WTC11 (cell line): ENCODE measurements at regions not wholly inside any gene's neighbourhood (a gene's known extent, or its start where the extent isn't known, plus 50 kb on each side); places are given as distances from the start of the nearest gene placed in this dataset.
"Not testable (repeated sequence)": the region's sequence is repeated elsewhere in the genome, so short reads cannot be mapped to it uniquely, and the experiment has no call there.

ENCODE experiments used
- ATAC-seq: fragments of 200-7000 bp; cut with Tn5 transposase; 2 replicates; pipeline ENCODE4 v1.10.0; 2021; ENCODE audit warnings: mild to moderate bottlenecking, moderate library complexity
- CTCF ChIA-PET: fragments of 300-600 bp; sonication (Branson Sonifier 250); formaldehyde crosslinking; loops from one replicate; lab custom pipeline; 2021; ENCODE audit warnings: antibody characterized with exemption; lab: Charles Lee
- POLR2A ChIA-PET: fragments of 350-600 bp; sonication (Branson Sonifier 250); formaldehyde crosslinking; loops from one replicate; lab custom pipeline; 2021; ENCODE audit warnings: antibody characterized with exemption; lab: Charles Lee
- DNase-seq: peaks from one replicate; pipeline ENCODE4 v3.0.0; 2021; ENCODE audit warnings: low spot score
- H3K27ac Mint-ChIP-seq: 2 replicates; pipeline ENCODE4 v1.8.0; 2021; ENCODE audit warnings: mixed read lengths
- H3K27me3 Mint-ChIP-seq: 2 replicates; pipeline ENCODE4 v1.8.0; 2021; ENCODE audit warnings: low read depth, mild to moderate bottlenecking, moderate library complexity, mixed read lengths
- H3K36me3 Mint-ChIP-seq: 2 replicates; pipeline ENCODE4 v1.8.0; 2021; ENCODE audit warnings: mixed read lengths
- H3K4me1 Mint-ChIP-seq: 2 replicates; pipeline ENCODE4 v1.8.0; 2022; ENCODE audit warnings: mixed read lengths
- H3K4me3 Mint-ChIP-seq: 2 replicates; pipeline ENCODE4 v1.8.0; 2021; ENCODE audit warnings: mild to moderate bottlenecking, moderate library complexity, mixed read lengths
- H3K9me3 Mint-ChIP-seq: 2 replicates; pipeline ENCODE4 v1.8.0; 2021; ENCODE audit warnings: mixed read lengths
- ETV6 ChIP-seq: sonication (generic); formaldehyde crosslinking; IDR thresholded peaks from 2 replicates; pipeline ENCODE4 v1.8.1; 2022; ENCODE audit warnings: mild to moderate bottlenecking, missing genetic modification reagents
- FOXP4 ChIP-seq: sonication (generic); formaldehyde crosslinking; IDR thresholded peaks from 2 replicates; pipeline ENCODE4 v1.8.0; 2022; ENCODE audit warnings: mild to moderate bottlenecking, missing genetic modification reagents
- IRF1 ChIP-seq: sonication (generic); formaldehyde crosslinking; IDR thresholded peaks from 2 replicates; pipeline ENCODE4 v1.8.0; 2023; ENCODE audit warnings: missing genetic modification reagents
- MXD4 ChIP-seq: fragments of 250-450 bp; sonication (Bioruptor Pico); IDR thresholded peaks from 2 replicates; pipeline ENCODE4 v1.8.0; 2021; ENCODE audit warnings: mild to moderate bottlenecking, moderate library complexity, borderline replicate concordance
- NFE2L1 ChIP-seq: sonication (generic); formaldehyde crosslinking; IDR thresholded peaks from 2 replicates; pipeline ENCODE4 v1.8.1; 2023; ENCODE audit warnings: missing genetic modification reagents
- SMAD3 ChIP-seq: sonication (generic); formaldehyde crosslinking; IDR thresholded peaks from 2 replicates; pipeline ENCODE4 v1.8.0; 2022; ENCODE audit warnings: missing genetic modification reagents, mild to moderate bottlenecking, borderline replicate concordance
- SMAD4 ChIP-seq: sonication (generic); formaldehyde crosslinking; IDR thresholded peaks from 2 replicates; pipeline ENCODE4 v1.8.0; 2022; ENCODE audit warnings: mild to moderate bottlenecking, missing genetic modification reagents
- TEAD4 ChIP-seq: sonication (generic); formaldehyde crosslinking; IDR thresholded peaks from 2 replicates; pipeline ENCODE4 v1.8.0; 2022; ENCODE audit warnings: mild to moderate bottlenecking, missing genetic modification reagents
- ZBTB21 ChIP-seq: sonication (generic); formaldehyde crosslinking; IDR thresholded peaks from 2 replicates; pipeline ENCODE4 v1.8.1; 2023; ENCODE audit warnings: mild to moderate bottlenecking, missing genetic modification reagents, borderline replicate concordance
- ZNF121 ChIP-seq: sonication (generic); formaldehyde crosslinking; IDR thresholded peaks from 2 replicates; pipeline ENCODE4 v1.8.0; 2023; ENCODE audit warnings: missing genetic modification reagents
- ZNF138 ChIP-seq: sonication (generic); formaldehyde crosslinking; conservative IDR thresholded peaks from 2 replicates; pipeline ENCODE4 v1.8.1; 2022; ENCODE audit warnings: mild to moderate bottlenecking, moderate library complexity, missing genetic modification reagents
- ZNF232 ChIP-seq: sonication (generic); formaldehyde crosslinking; IDR thresholded peaks from 2 replicates; pipeline ENCODE4 v1.8.0; 2022; ENCODE audit warnings: mild to moderate bottlenecking, missing genetic modification reagents
- ZNF263 ChIP-seq: sonication (generic); formaldehyde crosslinking; IDR thresholded peaks from 2 replicates; pipeline ENCODE4 v1.8.1; 2022; ENCODE audit warnings: low read depth, mild to moderate bottlenecking, moderate library complexity, missing genetic modification reagents
- ZNF317 ChIP-seq: sonication (generic); formaldehyde crosslinking; IDR thresholded peaks from 2 replicates; pipeline ENCODE4 v1.8.1; 2023; ENCODE audit warnings: low read depth, mild to moderate bottlenecking, moderate library complexity, missing genetic modification reagents, borderline replicate concordance
- TF ChIP-seq, protein P1 (sequence below): sonication (generic); formaldehyde crosslinking; IDR thresholded peaks from 2 replicates; pipeline ENCODE4 v1.8.1; 2023; ENCODE audit warnings: mild to moderate bottlenecking, moderate library complexity, missing genetic modification reagents
- TF ChIP-seq, protein P2 (sequence below): sonication (generic); formaldehyde crosslinking; conservative IDR thresholded peaks from 2 replicates; pipeline ENCODE4 v1.8.1; 2023; ENCODE audit warnings: mild to moderate bottlenecking, low read depth, missing genetic modification reagents, moderate library complexity
- TF ChIP-seq, protein P3 (sequence below): sonication (generic); formaldehyde crosslinking; IDR thresholded peaks from 2 replicates; pipeline ENCODE4 v1.8.1; 2023; ENCODE audit warnings: mild to moderate bottlenecking, missing genetic modification reagents, borderline replicate concordance

GRCh38 chrX:68951942-68952619 is 123.3 kb downstream of the EFNB1 start:
- peaks cover 22% of the 10 kb centered on the region for H3K9me3 Mint-ChIP-seq
- H3K4me1 Mint-ChIP-seq, DNase-seq, H3K27me3 Mint-ChIP-seq, ATAC-seq, H3K27ac Mint-ChIP-seq, POLR2A ChIA-PET, H3K36me3 Mint-ChIP-seq, H3K4me3 Mint-ChIP-seq: not testable (repeated sequence)
- CTCF ChIA-PET = interaction anchor here (1.3 kb wide), 1 partner anchor 124 kb away, joined by 3 read pairs; no protein-coding TSS in a partner anchor

GRCh38 chrX:68950937-68951336 is 122.1 kb downstream of the EFNB1 start:
- DNase-seq (no peak), ATAC-seq (no peak)
- Mint-ChIP-seq H3K36me3 (peaks cover 2% of the 10 kb centered on the region; the same call in 1 of the 2 replicates), H3K4me3 (no peak overlapping the region), H3K27ac (no peak overlapping the region), H3K4me1 (no peaks in the 10 kb centered on the region), H3K9me3 (peaks cover 21% of the 10 kb centered on the region), H3K27me3 (no peaks in the 10 kb centered on the region)
- TF ChIP-seq, protein P1, sequence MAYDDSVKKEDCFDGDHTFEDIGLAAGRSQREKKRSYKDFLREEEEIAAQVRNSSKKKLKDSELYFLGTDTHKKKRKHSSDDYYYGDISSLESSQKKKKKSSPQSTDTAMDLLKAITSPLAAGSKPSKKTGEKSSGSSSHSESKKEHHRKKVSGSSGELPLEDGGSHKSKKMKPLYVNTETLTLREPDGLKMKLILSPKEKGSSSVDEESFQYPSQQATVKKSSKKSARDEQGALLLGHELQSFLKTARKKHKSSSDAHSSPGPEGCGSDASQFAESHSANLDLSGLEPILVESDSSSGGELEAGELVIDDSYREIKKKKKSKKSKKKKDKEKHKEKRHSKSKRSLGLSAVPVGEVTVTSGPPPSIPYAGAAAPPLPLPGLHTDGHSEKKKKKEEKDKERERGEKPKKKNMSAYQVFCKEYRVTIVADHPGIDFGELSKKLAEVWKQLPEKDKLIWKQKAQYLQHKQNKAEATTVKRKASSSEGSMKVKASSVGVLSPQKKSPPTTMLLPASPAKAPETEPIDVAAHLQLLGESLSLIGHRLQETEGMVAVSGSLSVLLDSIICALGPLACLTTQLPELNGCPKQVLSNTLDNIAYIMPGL (CRISPR knock-in tag) = no peak
- TF ChIP-seq MXD4 (CRISPR knock-in tag) (no peak), SMAD4 (CRISPR knock-in tag) (no peak), FOXP4 (CRISPR knock-in tag) (no peak), NFE2L1 (CRISPR knock-in tag) (no peak)
- ChIA-PET POLR2A (no interaction called here), CTCF (no interaction called here)

DNA sequence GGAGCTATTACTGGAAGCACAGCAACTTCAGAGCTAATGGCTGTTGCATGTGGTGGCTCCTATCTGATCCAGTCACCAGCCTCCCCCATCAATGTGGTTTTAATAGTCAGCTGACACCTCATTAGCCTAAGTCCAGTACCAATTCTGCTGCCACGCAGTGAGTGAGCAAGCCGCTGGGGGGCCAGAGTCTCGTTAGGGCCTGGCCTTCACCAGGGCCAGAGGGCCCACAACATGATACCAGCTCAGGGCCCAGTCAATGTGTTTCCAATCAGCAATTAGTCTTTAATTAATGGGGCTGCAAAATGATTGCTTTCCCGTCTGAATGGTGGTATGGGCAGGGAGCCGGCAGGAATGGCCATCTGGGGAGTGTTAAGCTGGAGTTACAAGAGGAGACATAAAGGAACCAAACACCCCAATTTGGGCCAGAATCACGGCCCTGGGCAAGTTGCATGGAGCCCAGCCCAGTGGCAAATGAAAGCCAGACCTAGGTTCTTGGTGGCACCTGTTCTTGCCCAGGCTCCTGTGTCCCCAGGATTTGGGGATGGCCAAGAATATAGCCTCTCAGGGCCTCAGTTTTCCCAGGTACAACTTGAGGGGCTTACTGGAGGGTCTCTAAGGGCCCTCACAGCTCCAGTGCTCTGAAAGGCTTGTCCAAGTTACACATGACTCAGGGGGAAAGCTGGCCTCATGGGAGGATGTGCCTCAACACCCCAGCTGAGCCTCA is 119.2 kb downstream of the EFNB1 start:
- ChIA-PET POLR2A (no interaction called here), CTCF (interaction anchor here (1.1 kb wide), 1 partner anchor 276 kb away, joined by 3 read pairs; no protein-coding TSS in a partner anchor)
- no peaks in the 10 kb centered on the region for H3K9me3 Mint-ChIP-seq
- H3K4me3 Mint-ChIP-seq = no peak overlapping the region
- no peaks in the 10 kb centered on the region; the same call in 1 of the 2 replicates for H3K27me3 Mint-ChIP-seq
- H3K36me3 Mint-ChIP-seq = no peaks in the 10 kb centered on the region
- DNase-seq (no peak), ATAC-seq (no peak)
- H3K4me1 Mint-ChIP-seq = no peaks in the 10 kb centered on the region
- no peak overlapping the region for H3K27ac Mint-ChIP-seq
- TF ChIP-seq TEAD4 (CRISPR knock-in tag) (no peak), ZNF232 (CRISPR knock-in tag) (no peak), ZNF317 (no peak), ZNF263 (CRISPR knock-in tag) (no peak), ZNF138 (no peak), ZNF121 (no peak), SMAD3 (CRISPR knock-in tag) (no peak), ZBTB21 (CRISPR knock-in tag) (no peak), IRF1 (CRISPR knock-in tag) (no peak), ETV6 (no peak), MXD4 (CRISPR knock-in tag) (no peak)
- TF ChIP-seq, protein P2, sequence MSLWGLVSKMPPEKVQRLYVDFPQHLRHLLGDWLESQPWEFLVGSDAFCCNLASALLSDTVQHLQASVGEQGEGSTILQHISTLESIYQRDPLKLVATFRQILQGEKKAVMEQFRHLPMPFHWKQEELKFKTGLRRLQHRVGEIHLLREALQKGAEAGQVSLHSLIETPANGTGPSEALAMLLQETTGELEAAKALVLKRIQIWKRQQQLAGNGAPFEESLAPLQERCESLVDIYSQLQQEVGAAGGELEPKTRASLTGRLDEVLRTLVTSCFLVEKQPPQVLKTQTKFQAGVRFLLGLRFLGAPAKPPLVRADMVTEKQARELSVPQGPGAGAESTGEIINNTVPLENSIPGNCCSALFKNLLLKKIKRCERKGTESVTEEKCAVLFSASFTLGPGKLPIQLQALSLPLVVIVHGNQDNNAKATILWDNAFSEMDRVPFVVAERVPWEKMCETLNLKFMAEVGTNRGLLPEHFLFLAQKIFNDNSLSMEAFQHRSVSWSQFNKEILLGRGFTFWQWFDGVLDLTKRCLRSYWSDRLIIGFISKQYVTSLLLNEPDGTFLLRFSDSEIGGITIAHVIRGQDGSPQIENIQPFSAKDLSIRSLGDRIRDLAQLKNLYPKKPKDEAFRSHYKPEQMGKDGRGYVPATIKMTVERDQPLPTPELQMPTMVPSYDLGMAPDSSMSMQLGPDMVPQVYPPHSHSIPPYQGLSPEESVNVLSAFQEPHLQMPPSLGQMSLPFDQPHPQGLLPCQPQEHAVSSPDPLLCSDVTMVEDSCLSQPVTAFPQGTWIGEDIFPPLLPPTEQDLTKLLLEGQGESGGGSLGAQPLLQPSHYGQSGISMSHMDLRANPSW (CRISPR knock-in tag) = no peak
- TF ChIP-seq, protein P3, sequence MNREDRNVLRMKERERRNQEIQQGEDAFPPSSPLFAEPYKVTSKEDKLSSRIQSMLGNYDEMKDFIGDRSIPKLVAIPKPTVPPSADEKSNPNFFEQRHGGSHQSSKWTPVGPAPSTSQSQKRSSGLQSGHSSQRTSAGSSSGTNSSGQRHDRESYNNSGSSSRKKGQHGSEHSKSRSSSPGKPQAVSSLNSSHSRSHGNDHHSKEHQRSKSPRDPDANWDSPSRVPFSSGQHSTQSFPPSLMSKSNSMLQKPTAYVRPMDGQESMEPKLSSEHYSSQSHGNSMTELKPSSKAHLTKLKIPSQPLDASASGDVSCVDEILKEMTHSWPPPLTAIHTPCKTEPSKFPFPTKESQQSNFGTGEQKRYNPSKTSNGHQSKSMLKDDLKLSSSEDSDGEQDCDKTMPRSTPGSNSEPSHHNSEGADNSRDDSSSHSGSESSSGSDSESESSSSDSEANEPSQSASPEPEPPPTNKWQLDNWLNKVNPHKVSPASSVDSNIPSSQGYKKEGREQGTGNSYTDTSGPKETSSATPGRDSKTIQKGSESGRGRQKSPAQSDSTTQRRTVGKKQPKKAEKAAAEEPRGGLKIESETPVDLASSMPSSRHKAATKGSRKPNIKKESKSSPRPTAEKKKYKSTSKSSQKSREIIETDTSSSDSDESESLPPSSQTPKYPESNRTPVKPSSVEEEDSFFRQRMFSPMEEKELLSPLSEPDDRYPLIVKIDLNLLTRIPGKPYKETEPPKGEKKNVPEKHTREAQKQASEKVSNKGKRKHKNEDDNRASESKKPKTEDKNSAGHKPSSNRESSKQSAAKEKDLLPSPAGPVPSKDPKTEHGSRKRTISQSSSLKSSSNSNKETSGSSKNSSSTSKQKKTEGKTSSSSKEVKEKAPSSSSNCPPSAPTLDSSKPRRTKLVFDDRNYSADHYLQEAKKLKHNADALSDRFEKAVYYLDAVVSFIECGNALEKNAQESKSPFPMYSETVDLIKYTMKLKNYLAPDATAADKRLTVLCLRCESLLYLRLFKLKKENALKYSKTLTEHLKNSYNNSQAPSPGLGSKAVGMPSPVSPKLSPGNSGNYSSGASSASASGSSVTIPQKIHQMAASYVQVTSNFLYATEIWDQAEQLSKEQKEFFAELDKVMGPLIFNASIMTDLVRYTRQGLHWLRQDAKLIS (CRISPR knock-in tag) = no peak
